Lower leg skin (tissue), 3 donors: ENCODE measurements at regions not wholly inside any gene's neighbourhood (a gene's known extent, or its start where the extent isn't known, plus 50 kb on each side); places are given as distances from the start of the nearest gene placed in this dataset.

Source experiments
- CTCF ChIP-seq, 3 donors: fragments of 450-650 bp; IDR thresholded peaks; one replicate each; pipeline ENCODE4 v1.5.1; 2016; ENCODE audit warnings: antibody characterized with exemption in 3 of 3, mild to moderate bottlenecking in 3 of 3, moderate library complexity in 2 of 3
- POLR2A ChIP-seq, 2 donors: fragments of 450-650 bp; IDR thresholded peaks; one replicate each; pipeline ENCODE4 v1.6.1; 2016 to 2017; ENCODE audit warnings: antibody characterized with exemption in 2 of 2, mild to moderate bottlenecking in 1 of 2, moderate library complexity in 1 of 2

GRCh38 chr5:143466632-143467031 is 63.1 kb upstream of the NR3C1 start:
- TF ChIP-seq CTCF (IDR thresholded peaks at IDR 0.05), result no peak
- no peak for TF ChIP-seq POLR2A (IDR thresholded peaks at IDR 0.05)
